Loucy (cell line): ENCODE measurements at regions not wholly inside any gene's neighbourhood (a gene's known extent, or its start where the extent isn't known, plus 50 kb on each side); places are given as distances from the start of the nearest gene placed in this dataset.

ENCODE experiments used
- CTCF ChIP-seq: fragments of 200-600 bp; sonication (generic); conservative IDR thresholded peaks from 2 replicates; pipeline ENCODE4 v1.5.1; 2014; ENCODE audit warnings: mild to moderate bottlenecking, antibody characterized with exemption, low read length
- EZH2phosphoT487 ChIP-seq: fragments of 200-600 bp; IDR thresholded peaks from 2 replicates; pipeline ENCODE4 v1.6.1; 2018; ENCODE audit warnings: antibody characterized with exemption, mild to moderate bottlenecking, moderate library complexity, borderline replicate concordance

GRCh38 chr10:22851865-22852239, 76.0 kb upstream of the ARMC3 start:
- TF ChIP-seq CTCF = no peak
- TF ChIP-seq EZH2phosphoT487 = no peak
